ENCODE measurements at regions not wholly inside any gene's neighbourhood (a gene's known extent, or its start where the extent isn't known, plus 50 kb on each side); places are given as distances from the start of the nearest gene placed in this dataset.

GRCh38 chr11:96622026-96622634 is 232.3 kb downstream of the JRKL start:
- Histone ChIP-seq H3K9me3 (peaks cover 0 to 4% of the 10 kb centered on the region in 2 donors), H3K27ac (no peak overlapping the region), H3K4me1 (ENCODE audit: insufficient read depth) (no peaks in the 10 kb centered on the region), H3K27me3 (no peaks in the 10 kb centered on the region), H3K36me3 (no peaks in the 10 kb centered on the region), H3K4me3 (no peak overlapping the region)
- intact Hi-C loops (cut with DNase I): no loop called here
- 80 to 93% (median 91%) methylated on average over 6 of the region's 6 CpGs for WGBS, 3 donors
- TF ChIP-seq EP300 (IDR thresholded peaks at IDR 0.05) (no peak), POLR2A (IDR thresholded peaks at IDR 0.05) (no peak)
- TF ChIP-seq, protein P1, sequence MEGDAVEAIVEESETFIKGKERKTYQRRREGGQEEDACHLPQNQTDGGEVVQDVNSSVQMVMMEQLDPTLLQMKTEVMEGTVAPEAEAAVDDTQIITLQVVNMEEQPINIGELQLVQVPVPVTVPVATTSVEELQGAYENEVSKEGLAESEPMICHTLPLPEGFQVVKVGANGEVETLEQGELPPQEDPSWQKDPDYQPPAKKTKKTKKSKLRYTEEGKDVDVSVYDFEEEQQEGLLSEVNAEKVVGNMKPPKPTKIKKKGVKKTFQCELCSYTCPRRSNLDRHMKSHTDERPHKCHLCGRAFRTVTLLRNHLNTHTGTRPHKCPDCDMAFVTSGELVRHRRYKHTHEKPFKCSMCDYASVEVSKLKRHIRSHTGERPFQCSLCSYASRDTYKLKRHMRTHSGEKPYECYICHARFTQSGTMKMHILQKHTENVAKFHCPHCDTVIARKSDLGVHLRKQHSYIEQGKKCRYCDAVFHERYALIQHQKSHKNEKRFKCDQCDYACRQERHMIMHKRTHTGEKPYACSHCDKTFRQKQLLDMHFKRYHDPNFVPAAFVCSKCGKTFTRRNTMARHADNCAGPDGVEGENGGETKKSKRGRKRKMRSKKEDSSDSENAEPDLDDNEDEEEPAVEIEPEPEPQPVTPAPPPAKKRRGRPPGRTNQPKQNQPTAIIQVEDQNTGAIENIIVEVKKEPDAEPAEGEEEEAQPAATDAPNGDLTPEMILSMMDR (IDR thresholded peaks at IDR 0.05): no peak
- no peak for DNase-seq

DNA sequence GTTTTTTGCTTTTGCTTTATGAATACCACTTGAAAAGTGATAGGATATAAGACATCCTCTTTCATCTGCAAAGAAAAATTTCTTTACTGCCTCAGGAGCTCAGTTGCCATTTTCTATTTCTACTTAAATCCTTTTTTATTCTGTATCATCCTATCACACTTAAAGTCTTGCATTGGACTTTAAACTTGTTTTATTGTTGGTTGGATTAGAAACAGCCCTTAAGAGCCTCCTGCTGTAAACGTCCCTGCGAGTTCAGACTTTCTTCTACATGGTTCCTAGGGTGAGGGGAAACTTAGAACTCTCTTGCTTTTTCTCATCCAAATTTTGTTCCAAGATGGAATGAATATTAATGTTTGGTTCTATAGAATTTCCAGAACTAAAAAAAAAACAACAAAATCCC is 234.3 kb downstream of the JRKL start:
- intact Hi-C loops (cut with DNase I): no loop called here
- WGBS, 3 donors: 63 to 69% (median 66%) methylated on average over 2 of the region's 2 CpGs
- no peak for TF ChIP-seq EP300 (IDR thresholded peaks at IDR 0.05)
- TF ChIP-seq, protein P1 (IDR thresholded peaks at IDR 0.05): no peak
- no peak for TF ChIP-seq POLR2A (IDR thresholded peaks at IDR 0.05)
- Histone ChIP-seq H3K36me3 (no peaks in the 10 kb centered on the region), H3K27me3 (no peaks in the 10 kb centered on the region), H3K27ac (no peak overlapping the region), H3K4me1 (ENCODE audit: insufficient read depth) (no peaks in the 10 kb centered on the region), H3K9me3 (peaks cover 0 to 4% of the 10 kb centered on the region in 2 donors), H3K4me3 (no peak overlapping the region)
- no peak for DNase-seq

DNA sequence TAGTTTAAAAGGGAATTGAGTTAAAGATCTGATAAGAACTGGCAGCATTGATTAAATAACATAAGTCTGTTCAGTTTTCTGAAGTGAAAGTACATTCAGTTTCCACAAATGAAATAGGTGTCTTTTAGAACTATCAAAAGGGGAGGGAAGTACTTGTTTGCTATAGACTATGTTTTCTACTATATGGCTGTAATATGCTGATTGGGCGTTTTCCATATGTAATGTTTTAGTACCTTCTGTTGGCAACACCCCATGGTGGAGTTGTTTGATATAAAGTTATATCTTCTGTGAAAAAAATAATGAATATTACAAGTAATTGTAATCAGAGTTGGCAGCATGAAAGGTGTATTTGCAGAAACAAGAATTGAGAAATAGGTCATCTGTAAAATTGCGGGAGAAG is 237.6 kb downstream of the JRKL start:
- H3K27me3 ChIP-seq: no peaks in the 10 kb centered on the region
- H3K36me3 ChIP-seq: no peaks in the 10 kb centered on the region
- DNase-seq: no peak
- intact Hi-C loops (cut with DNase I): no loop called here
- H3K27ac ChIP-seq: no peak overlapping the region
- H3K9me3 ChIP-seq: peaks cover 0 to 4% of the 10 kb centered on the region in 2 donors
- no peaks in the 10 kb centered on the region for H3K4me1 ChIP-seq (ENCODE audit: insufficient read depth)
- TF ChIP-seq EP300 (IDR thresholded peaks at IDR 0.05) (no peak), POLR2A (IDR thresholded peaks at IDR 0.05) (no peak)
- TF ChIP-seq, protein P1 (IDR thresholded peaks at IDR 0.05): no peak
- H3K4me3 ChIP-seq: no peak overlapping the region
- WGBS, 3 donors: 84 to 90% (median 89%) methylated on average over 2 of the region's 2 CpGs

DNA sequence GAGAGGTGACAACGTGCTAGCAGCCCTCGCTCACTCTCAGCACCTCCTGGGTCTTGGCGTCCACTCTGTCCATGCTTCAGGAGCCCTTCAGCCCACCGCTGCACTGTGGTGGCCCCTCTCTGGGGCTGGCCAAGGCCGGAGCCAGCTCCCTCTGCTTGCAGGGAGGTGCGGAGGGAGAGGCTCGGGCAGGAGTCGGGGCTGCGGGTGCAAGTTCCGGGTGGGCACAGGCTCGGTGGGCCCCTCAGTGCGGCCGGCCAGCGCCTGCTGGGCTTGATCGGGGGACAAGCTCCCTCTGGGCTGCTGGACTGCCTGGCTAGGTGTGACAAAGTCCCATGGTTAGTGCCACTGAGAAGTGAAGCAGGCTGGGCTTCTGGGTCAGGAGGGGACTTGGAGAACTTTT is 245.8 kb downstream of the JRKL start:
- WGBS, 3 donors: 90 to 96% (median 90%) methylated on average over 14 to 15 of the region's 15 CpGs
- H3K36me3 ChIP-seq: no peaks in the 10 kb centered on the region
- no peak overlapping the region for H3K27ac ChIP-seq
- DNase-seq: no peak
- H3K27me3 ChIP-seq: no peaks in the 10 kb centered on the region
- H3K4me1 ChIP-seq (ENCODE audit: insufficient read depth): no peaks in the 10 kb centered on the region
- H3K4me3 ChIP-seq: no peak overlapping the region
- TF ChIP-seq POLR2A (IDR thresholded peaks at IDR 0.05) (no peak), EP300 (IDR thresholded peaks at IDR 0.05) (no peak)
- TF ChIP-seq, protein P1 (IDR thresholded peaks at IDR 0.05): no peak
- intact Hi-C loops (cut with DNase I): no loop called here
- no peaks in the 10 kb centered on the region for H3K9me3 ChIP-seq
